ENCODE measurements at regions not wholly inside any gene's neighbourhood (a gene's known extent, or its start where the extent isn't known, plus 50 kb on each side); places are given as distances from the start of the nearest gene placed in this dataset.

GRCh38 chr15:61327019-61327631 is 98.0 kb upstream of the RORA start:
- TF ChIP-seq ZSCAN18 (CRISPR knock-in tag; IDR thresholded peaks at IDR 0.05): no peak
- no peak for TF ChIP-seq ZNF263 (CRISPR knock-in tag; IDR thresholded peaks at IDR 0.05; ENCODE audit: low read depth)
- TF ChIP-seq FOXK1 (CRISPR knock-in tag; IDR thresholded peaks at IDR 0.05): no peak
- TF ChIP-seq HMGA2 (CRISPR knock-in tag; IDR thresholded peaks at IDR 0.05): no peak
- TF ChIP-seq ZNF317 (CRISPR knock-in tag; IDR thresholded peaks at IDR 0.05; ENCODE audit: borderline replicate concordance, low read depth): no peak
- POLR2A ChIA-PET: no interaction called here
- DNase-seq (ENCODE audit: low spot score): no peak
- Mint-ChIP-seq H3K27me3 (ENCODE audit: low read depth) (no peaks in the 10 kb centered on the region), H3K4me3 (no peak overlapping the region), H3K27ac (no peak overlapping the region), H3K9me3 (peaks cover 4% of the 10 kb centered on the region), H3K36me3 (no peaks in the 10 kb centered on the region), H3K4me1 (peaks cover 6% of the 10 kb centered on the region; the same call in 1 of the 2 replicates)
- ATAC-seq: no peak
- CTCF ChIA-PET: no interaction called here

- POLR2A ChIA-PET: no interaction called here
- ATAC-seq (no peak), DNase-seq (ENCODE audit: low spot score) (no peak)
- Mint-ChIP-seq H3K4me3 (no peak overlapping the region), H3K36me3 (peaks cover 13% of the 10 kb centered on the region), H3K27ac (no peak overlapping the region), H3K4me1 (peaks cover 4% of the 10 kb centered on the region; the same call in 1 of the 2 replicates), H3K27me3 (ENCODE audit: low read depth) (no peaks in the 10 kb centered on the region), H3K9me3 (peaks cover 24% of the 10 kb centered on the region)
- CTCF ChIA-PET: no interaction called here
- TF ChIP-seq ATF1 (CRISPR knock-in tag; IDR thresholded peaks at IDR 0.05): no peak
- no peak for TF ChIP-seq ZNF263 (CRISPR knock-in tag; IDR thresholded peaks at IDR 0.05; ENCODE audit: low read depth)
- TF ChIP-seq USF1 (CRISPR knock-in tag; IDR thresholded peaks at IDR 0.05): no peak
- TF ChIP-seq ETV6 (CRISPR knock-in tag; IDR thresholded peaks at IDR 0.05): no peak
- no peak for TF ChIP-seq E2F5 (CRISPR knock-in tag; IDR thresholded peaks at IDR 0.05)
- no peak for TF ChIP-seq USF2 (CRISPR knock-in tag; IDR thresholded peaks at IDR 0.05)
- no peak for TF ChIP-seq PRDM15 (CRISPR knock-in tag; IDR thresholded peaks at IDR 0.05)
- TF ChIP-seq TEAD4 (CRISPR knock-in tag; IDR thresholded peaks at IDR 0.05): no peak
- no peak for TF ChIP-seq ESRRA (CRISPR knock-in tag; IDR thresholded peaks at IDR 0.05; ENCODE audit: borderline replicate concordance)
- no peak for TF ChIP-seq ZBTB43 (CRISPR knock-in tag; IDR thresholded peaks at IDR 0.05)
- no peak for TF ChIP-seq PREB (CRISPR knock-in tag; IDR thresholded peaks at IDR 0.05; ENCODE audit: borderline replicate concordance)
- TF ChIP-seq ZNF416 (CRISPR knock-in tag; IDR thresholded peaks at IDR 0.05): no peak
- no peak for TF ChIP-seq ELF4 (CRISPR knock-in tag; IDR thresholded peaks at IDR 0.05; ENCODE audit: low read depth)
Measured at GRCh38 chr15:61319892-61320291, 90.8 kb upstream of the RORA start.

Data from WTC11 (cell line).